OCI-LY1 (cell line): ENCODE measurements at regions not wholly inside any gene's neighbourhood (a gene's known extent, or its start where the extent isn't known, plus 50 kb on each side); places are given as distances from the start of the nearest gene placed in this dataset.

Experiments used
- EZH2 ChIP-seq: fragments of 200-600 bp; sonication (generic), shearing (Covaris generic); IDR thresholded peaks from 2 replicates; pipeline ENCODE4 v1.8.0; 2017; ENCODE audit warnings: borderline replicate concordance, mixed run types, mild to moderate bottlenecking, antibody characterized with exemption, low read length, moderate library complexity, mixed read lengths
- TF ChIP-seq, protein P1 (sequence below): fragments of 200-600 bp; sonication (generic), shearing (Covaris generic); IDR thresholded peaks from 2 replicates; pipeline ENCODE4 v1.5.1; 2017; ENCODE audit warnings: mild to moderate bottlenecking, antibody characterized with exemption, low read length, moderate library complexity, mixed read lengths

DNA sequence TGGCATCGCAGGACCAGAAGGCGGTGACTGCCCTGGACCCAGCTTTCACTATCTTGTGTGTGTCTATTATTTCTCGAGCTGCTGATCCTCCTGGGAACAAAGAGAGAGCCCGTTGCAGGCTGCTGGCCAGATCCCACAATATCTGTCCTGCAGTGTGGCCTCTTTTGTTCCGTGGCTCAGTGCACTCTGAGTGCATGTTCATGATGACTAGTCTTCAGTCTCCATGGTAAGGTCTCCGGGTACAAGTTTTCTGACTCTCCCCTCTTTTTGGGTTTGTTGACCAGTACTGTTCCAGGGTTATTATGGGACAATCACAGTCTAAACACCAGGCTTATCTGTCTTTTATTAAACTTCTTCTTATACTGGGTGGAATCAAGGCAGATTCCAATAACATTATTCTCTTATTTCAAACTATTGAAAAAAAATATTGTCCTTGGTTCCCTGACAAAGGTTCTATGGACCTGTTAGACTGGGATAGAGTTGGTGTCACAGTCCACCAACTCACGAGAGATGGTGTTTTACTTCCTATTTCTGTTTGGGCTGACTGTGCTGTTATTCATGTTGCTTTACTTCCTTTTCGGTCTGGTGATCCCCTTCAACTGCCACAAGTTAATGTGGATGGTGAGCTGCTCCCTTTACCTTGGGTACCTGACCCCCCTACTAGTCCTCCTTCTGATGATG is 192.9 kb upstream of the ALG10B start:
- TF ChIP-seq, protein P1, sequence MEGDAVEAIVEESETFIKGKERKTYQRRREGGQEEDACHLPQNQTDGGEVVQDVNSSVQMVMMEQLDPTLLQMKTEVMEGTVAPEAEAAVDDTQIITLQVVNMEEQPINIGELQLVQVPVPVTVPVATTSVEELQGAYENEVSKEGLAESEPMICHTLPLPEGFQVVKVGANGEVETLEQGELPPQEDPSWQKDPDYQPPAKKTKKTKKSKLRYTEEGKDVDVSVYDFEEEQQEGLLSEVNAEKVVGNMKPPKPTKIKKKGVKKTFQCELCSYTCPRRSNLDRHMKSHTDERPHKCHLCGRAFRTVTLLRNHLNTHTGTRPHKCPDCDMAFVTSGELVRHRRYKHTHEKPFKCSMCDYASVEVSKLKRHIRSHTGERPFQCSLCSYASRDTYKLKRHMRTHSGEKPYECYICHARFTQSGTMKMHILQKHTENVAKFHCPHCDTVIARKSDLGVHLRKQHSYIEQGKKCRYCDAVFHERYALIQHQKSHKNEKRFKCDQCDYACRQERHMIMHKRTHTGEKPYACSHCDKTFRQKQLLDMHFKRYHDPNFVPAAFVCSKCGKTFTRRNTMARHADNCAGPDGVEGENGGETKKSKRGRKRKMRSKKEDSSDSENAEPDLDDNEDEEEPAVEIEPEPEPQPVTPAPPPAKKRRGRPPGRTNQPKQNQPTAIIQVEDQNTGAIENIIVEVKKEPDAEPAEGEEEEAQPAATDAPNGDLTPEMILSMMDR = no peak
- no peak for TF ChIP-seq EZH2
